ENCODE measurements at regions not wholly inside any gene's neighbourhood (a gene's known extent, or its start where the extent isn't known, plus 50 kb on each side); places are given as distances from the start of the nearest gene placed in this dataset.

GRCh38 chr14:101066826-101067510 lies 163.4 kb upstream of the RTL1 start:
- intact Hi-C loops (cut with micrococcal nuclease) (loop anchor here (10.0 kb wide), 1 partner anchor 682 kb away; no protein-coding TSS in a partner anchor), dilution Hi-C loops (cut with MboI; ENCODE audit: extremely low pct_ligation_motif_present, low sequenced_read_pairs) (no loop called here)
- no peak overlapping the region for H3K4me3 ChIP-seq (replicated peaks in 1 of 3; ENCODE audit: insufficient read depth in 1 of 3, low read depth in 1 of 3, low read length in 3 of 3)
- no peaks in the 10 kb centered on the region for H3K79me2 ChIP-seq (ENCODE audit: control insufficient read depth, insufficient read depth, low read length)
- no peak overlapping the region for H3K27ac ChIP-seq (ENCODE audit: insufficient read depth, low read depth, low read length)
- BruUV-seq (replicated peaks), result no TSS peak
- peaks cover 43% of the 10 kb centered on the region for H3K4me1 ChIP-seq (ENCODE audit: control insufficient read depth, extremely low read depth, insufficient read depth, low read length)
- H3K4me2 ChIP-seq (ENCODE audit: insufficient read depth, low read length), result no peak overlapping the region
- POLR2A ChIA-PET, result no interaction called here
- TF ChIP-seq GATA2 (IDR thresholded peaks at IDR 0.05; ENCODE audit: insufficient read depth, insufficient read length, low read depth, low read length) (no peak), FOS (IDR thresholded peaks at IDR 0.05; ENCODE audit: borderline replicate concordance, insufficient read depth, low read length) (no peak), POLR2A (IDR thresholded peaks at IDR 0.05; ENCODE audit: low read depth, low read length) (no peak), MYC (IDR thresholded peaks at IDR 0.05; ENCODE audit: low read depth, low read length) (no peak), CTCF (IDR thresholded peaks at IDR 0.05; ENCODE audit: extremely low read depth in 1 of 2, insufficient read depth in 1 of 2, low read depth in 1 of 2, low read length in 2 of 2) (no peak), MAX (IDR thresholded peaks at IDR 0.05; ENCODE audit: insufficient read depth, insufficient read length) (no peak), JUN (IDR thresholded peaks at IDR 0.05; ENCODE audit: borderline replicate concordance, insufficient read depth, insufficient read length, low read depth) (no peak), POLR2AphosphoS5 (IDR thresholded peaks at IDR 0.05; ENCODE audit: insufficient read depth, low read depth, low read length) (no peak), EZH2 (IDR thresholded peaks at IDR 0.05; ENCODE audit: borderline replicate concordance, low read depth, low read length, severe bottlenecking) (no peak)
- no peaks in the 10 kb centered on the region for H3K9me3 ChIP-seq (replicated peaks; ENCODE audit: control insufficient read depth, insufficient read depth, low read length)
- H2AFZ ChIP-seq (ENCODE audit: low read depth, low read length), result no peak overlapping the region
- H3K27me3 ChIP-seq (ENCODE audit: control insufficient read depth in 2 of 2, insufficient read depth in 2 of 2, low read length in 2 of 2), result no peaks in the 10 kb centered on the region
- DNase-seq (ENCODE audit: low read depth, low spot score) (no peak), FAIRE-seq (peak; percentile 48)
- peaks cover 0 to 6% of the 10 kb centered on the region in 2 experiments for H3K36me3 ChIP-seq (ENCODE audit: control insufficient read depth in 2 of 2, extremely low read depth in 1 of 2, insufficient read depth in 2 of 2, low read length in 2 of 2)
- no peak overlapping the region for H3K9ac ChIP-seq (replicated peaks; ENCODE audit: extremely low read depth, insufficient read depth, low read length)
- H4K20me1 ChIP-seq (replicated peaks; ENCODE audit: control insufficient read depth, extremely low read depth, insufficient read depth, low read length), result no peaks in the 10 kb centered on the region
- CTCF ChIA-PET, result interaction anchor here (0.9 to 2.6 kb wide), 6 partner anchors 9 to 242 kb away, joined by 3 to 9 read pairs (median 4); no protein-coding TSS in a partner anchor
- H3K9me1 ChIP-seq (replicated peaks; ENCODE audit: control insufficient read depth, extremely low read depth, insufficient read depth, low read length), result no peaks in the 10 kb centered on the region

Data from endothelial cell of umbilical vein (primary cell).